ENCODE measurements at regions not wholly inside any gene's neighbourhood (a gene's known extent, or its start where the extent isn't known, plus 50 kb on each side); places are given as distances from the start of the nearest gene placed in this dataset.

DNA sequence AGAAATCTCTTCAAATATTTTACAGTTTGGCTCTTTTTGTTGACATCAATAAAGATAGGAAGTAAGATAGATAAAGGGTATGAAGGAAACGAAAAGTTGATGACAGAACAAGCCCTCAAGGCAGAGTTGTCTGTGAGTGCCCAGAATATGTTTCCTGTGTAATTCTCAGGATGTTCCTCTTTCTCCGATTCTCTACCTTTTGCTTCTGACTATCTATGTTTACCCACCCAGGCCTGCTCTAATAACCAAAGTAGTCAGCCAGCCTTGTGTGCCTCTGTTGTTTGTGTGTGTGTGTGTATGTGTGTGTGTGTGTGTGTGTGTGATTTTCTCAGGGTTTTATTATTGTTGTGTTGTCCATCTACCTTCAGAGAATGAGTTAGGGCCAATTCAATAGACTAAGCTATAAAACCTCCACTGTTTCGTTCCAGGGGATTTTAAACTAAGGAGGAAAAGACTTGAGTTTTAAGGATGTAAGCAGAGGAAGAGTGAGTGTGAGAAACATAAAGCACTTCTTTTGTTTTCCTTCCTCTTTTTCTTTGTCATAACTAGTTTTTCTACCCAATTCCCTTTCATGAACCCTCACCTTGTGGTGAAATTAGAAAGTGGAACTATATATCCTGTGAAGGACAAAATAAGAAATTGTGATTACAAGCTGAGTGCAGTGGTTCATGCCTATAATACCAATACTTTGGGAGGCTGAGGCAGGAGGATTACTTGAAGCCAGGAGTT, 627.4 kb upstream of the NR5A2 start:
- no peak for DNase-seq (ENCODE audit: low read depth, low spot score)
- no peak for ATAC-seq
- ChIA-PET POLR2A (no interaction called here), CTCF (no interaction called here)
- no peaks in the 10 kb centered on the region; the same call in 1 of the 2 replicates for H3K27me3 ChIP-seq (ENCODE audit: control insufficient read depth, insufficient read depth, low read length)
- no peak overlapping the region for H3K27ac ChIP-seq (ENCODE audit: low read length)
- H3K4me1 ChIP-seq (ENCODE audit: control insufficient read depth, insufficient read depth, low read length), result no peaks in the 10 kb centered on the region
- no TSS peak for BruUV-seq (replicated peaks)
- TF ChIP-seq, protein P1, sequence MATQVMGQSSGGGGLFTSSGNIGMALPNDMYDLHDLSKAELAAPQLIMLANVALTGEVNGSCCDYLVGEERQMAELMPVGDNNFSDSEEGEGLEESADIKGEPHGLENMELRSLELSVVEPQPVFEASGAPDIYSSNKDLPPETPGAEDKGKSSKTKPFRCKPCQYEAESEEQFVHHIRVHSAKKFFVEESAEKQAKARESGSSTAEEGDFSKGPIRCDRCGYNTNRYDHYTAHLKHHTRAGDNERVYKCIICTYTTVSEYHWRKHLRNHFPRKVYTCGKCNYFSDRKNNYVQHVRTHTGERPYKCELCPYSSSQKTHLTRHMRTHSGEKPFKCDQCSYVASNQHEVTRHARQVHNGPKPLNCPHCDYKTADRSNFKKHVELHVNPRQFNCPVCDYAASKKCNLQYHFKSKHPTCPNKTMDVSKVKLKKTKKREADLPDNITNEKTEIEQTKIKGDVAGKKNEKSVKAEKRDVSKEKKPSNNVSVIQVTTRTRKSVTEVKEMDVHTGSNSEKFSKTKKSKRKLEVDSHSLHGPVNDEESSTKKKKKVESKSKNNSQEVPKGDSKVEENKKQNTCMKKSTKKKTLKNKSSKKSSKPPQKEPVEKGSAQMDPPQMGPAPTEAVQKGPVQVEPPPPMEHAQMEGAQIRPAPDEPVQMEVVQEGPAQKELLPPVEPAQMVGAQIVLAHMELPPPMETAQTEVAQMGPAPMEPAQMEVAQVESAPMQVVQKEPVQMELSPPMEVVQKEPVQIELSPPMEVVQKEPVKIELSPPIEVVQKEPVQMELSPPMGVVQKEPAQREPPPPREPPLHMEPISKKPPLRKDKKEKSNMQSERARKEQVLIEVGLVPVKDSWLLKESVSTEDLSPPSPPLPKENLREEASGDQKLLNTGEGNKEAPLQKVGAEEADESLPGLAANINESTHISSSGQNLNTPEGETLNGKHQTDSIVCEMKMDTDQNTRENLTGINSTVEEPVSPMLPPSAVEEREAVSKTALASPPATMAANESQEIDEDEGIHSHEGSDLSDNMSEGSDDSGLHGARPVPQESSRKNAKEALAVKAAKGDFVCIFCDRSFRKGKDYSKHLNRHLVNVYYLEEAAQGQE (IDR thresholded peaks at IDR 0.05; ENCODE audit: insufficient read depth in 1 of 2, low read depth in 2 of 2, low read length in 1 of 2), result no peak
- no peak for TF ChIP-seq POLR2AphosphoS5 (IDR thresholded peaks at IDR 0.05; ENCODE audit: low read depth, low read length)
- TF ChIP-seq SIN3A (IDR thresholded peaks at IDR 0.05; ENCODE audit: borderline replicate concordance, insufficient read depth, low read depth, low read length), result no peak
- TF ChIP-seq, protein P2, sequence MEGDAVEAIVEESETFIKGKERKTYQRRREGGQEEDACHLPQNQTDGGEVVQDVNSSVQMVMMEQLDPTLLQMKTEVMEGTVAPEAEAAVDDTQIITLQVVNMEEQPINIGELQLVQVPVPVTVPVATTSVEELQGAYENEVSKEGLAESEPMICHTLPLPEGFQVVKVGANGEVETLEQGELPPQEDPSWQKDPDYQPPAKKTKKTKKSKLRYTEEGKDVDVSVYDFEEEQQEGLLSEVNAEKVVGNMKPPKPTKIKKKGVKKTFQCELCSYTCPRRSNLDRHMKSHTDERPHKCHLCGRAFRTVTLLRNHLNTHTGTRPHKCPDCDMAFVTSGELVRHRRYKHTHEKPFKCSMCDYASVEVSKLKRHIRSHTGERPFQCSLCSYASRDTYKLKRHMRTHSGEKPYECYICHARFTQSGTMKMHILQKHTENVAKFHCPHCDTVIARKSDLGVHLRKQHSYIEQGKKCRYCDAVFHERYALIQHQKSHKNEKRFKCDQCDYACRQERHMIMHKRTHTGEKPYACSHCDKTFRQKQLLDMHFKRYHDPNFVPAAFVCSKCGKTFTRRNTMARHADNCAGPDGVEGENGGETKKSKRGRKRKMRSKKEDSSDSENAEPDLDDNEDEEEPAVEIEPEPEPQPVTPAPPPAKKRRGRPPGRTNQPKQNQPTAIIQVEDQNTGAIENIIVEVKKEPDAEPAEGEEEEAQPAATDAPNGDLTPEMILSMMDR (IDR thresholded peaks at IDR 0.05), result no peak
- no peak for TF ChIP-seq TCF7L2 (IDR thresholded peaks at IDR 0.05; ENCODE audit: low read depth, low read length)
- in situ Hi-C loops (cut with HindIII; ENCODE audit: low pct_unique_long_range_greater_than_20kb, low sequenced_read_pairs), result no loop called here
- intact Hi-C loops (cut with micrococcal nuclease; ENCODE audit: unreplicated experiment), result no loop called here
- H3K4me3 ChIP-seq (ENCODE audit: low read depth in 2 of 2, low read length in 2 of 2), result no peak overlapping the region
- H3K36me3 ChIP-seq (ENCODE audit: control insufficient read depth, insufficient read depth, low read length), result no peaks in the 10 kb centered on the region
- H3K9me3 ChIP-seq (ENCODE audit: control insufficient read depth, insufficient read depth, low read depth, low read length), result no peaks in the 10 kb centered on the region

DNA sequence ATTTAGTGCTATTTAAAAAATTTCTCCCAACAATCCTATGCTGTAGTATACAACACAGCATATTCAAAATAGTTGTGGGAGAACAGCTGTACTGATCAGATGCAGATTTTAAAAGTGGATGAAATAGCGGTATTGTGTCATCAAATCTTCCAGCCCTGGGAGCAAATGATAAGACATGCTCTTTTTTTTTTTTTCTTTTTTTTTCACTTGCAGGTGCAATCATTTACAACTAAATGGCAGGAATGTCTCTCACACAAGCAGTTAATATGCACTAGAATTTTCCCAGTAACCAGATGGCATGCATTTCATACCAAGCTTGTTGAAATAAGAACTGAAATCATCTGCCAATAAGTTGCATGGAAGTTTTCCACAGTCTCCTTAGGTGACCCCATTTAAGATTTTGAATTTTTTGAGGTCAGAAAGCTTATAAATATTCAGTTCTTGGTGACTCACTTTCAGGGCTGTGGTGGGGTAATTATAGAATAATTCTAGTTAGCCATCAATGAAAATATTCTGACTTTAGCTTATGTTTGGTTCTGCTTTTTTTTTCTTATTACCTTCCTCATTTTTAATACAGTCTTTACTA, 623.9 kb upstream of the NR5A2 start:
- Histone ChIP-seq H3K36me3 (ENCODE audit: control insufficient read depth, insufficient read depth, low read length) (no peaks in the 10 kb centered on the region), H3K27me3 (ENCODE audit: control insufficient read depth, insufficient read depth, low read length) (no peaks in the 10 kb centered on the region; the same call in 1 of the 2 replicates), H3K4me3 (ENCODE audit: low read depth in 2 of 2, low read length in 2 of 2) (no peak overlapping the region), H3K4me1 (ENCODE audit: control insufficient read depth, insufficient read depth, low read length) (no peaks in the 10 kb centered on the region), H3K27ac (ENCODE audit: low read length) (no peak overlapping the region), H3K9me3 (ENCODE audit: control insufficient read depth, insufficient read depth, low read depth, low read length) (no peaks in the 10 kb centered on the region)
- TF ChIP-seq, protein P2 (IDR thresholded peaks at IDR 0.05), result no peak
- TF ChIP-seq SIN3A (IDR thresholded peaks at IDR 0.05; ENCODE audit: borderline replicate concordance, insufficient read depth, low read depth, low read length) (no peak), TCF7L2 (IDR thresholded peaks at IDR 0.05; ENCODE audit: low read depth, low read length) (no peak), POLR2AphosphoS5 (IDR thresholded peaks at IDR 0.05; ENCODE audit: low read depth, low read length) (no peak)
- TF ChIP-seq, protein P1 (IDR thresholded peaks at IDR 0.05; ENCODE audit: insufficient read depth in 1 of 2, low read depth in 2 of 2, low read length in 1 of 2), result no peak
- ChIA-PET POLR2A (interaction anchor here (0.7 kb wide), 1 partner anchor 1247 kb away, joined by 6 read pairs; no protein-coding TSS in a partner anchor), CTCF (no interaction called here)
- no peak for DNase-seq (ENCODE audit: low read depth, low spot score)
- intact Hi-C loops (cut with micrococcal nuclease; ENCODE audit: unreplicated experiment), result no loop called here
- ATAC-seq, result no peak
- BruUV-seq (replicated peaks), result no TSS peak
- in situ Hi-C loops (cut with HindIII; ENCODE audit: low pct_unique_long_range_greater_than_20kb, low sequenced_read_pairs), result no loop called here
